Activated CD8-positive, alpha-beta memory T cell treated with anti-CD3 and anti-CD28 coated beads, Interleukin-2, amount 10 ng/mL, durations not matched to agents 7 days and 5 days (primary cell): ENCODE measurements at regions not wholly inside any gene's neighbourhood (a gene's known extent, or its start where the extent isn't known, plus 50 kb on each side); places are given as distances from the start of the nearest gene placed in this dataset.
"Not testable (repeated sequence)": the region's sequence is repeated elsewhere in the genome, so short reads cannot be mapped to it uniquely, and the experiment has no call there.

Experiments used
- ATAC-seq: fragments of 150-1000 bp; cut with Tn5 transposase; one replicate; pipeline ENCODE4 v1.10.0; 2021; ENCODE audit warnings: moderate library complexity
- CTCF ChIA-PET: fragments of 350-600 bp; sonication (Branson Sonifier 250); formaldehyde crosslinking; loops from one replicate; lab custom pipeline; 2021; ENCODE audit warnings: antibody characterized with exemption; lab: Charles Lee
- DNase-seq: peaks from one replicate; pipeline ENCODE4 v3.0.0-alpha.2; 2020
- H3K27ac Mint-ChIP-seq: one replicate; pipeline ENCODE4 v1.8.0; 2021; ENCODE audit warnings: mild to moderate bottlenecking, mixed read lengths
- H3K27me3 Mint-ChIP-seq: one replicate; pipeline ENCODE4 v1.8.0; 2021; ENCODE audit warnings: mixed read lengths
- H3K36me3 Mint-ChIP-seq: one replicate; pipeline ENCODE4 v1.8.0; 2021; ENCODE audit warnings: mild to moderate bottlenecking, mixed read lengths
- H3K4me1 Mint-ChIP-seq: one replicate; pipeline ENCODE4 v1.8.0; 2021; ENCODE audit warnings: mixed read lengths
- H3K4me3 Mint-ChIP-seq: one replicate; pipeline ENCODE4 v1.8.0; 2021; ENCODE audit warnings: mild to moderate bottlenecking, moderate library complexity, mixed read lengths
- H3K9me3 Mint-ChIP-seq: one replicate; pipeline ENCODE4 v1.8.0; 2022; ENCODE audit warnings: low read depth, mixed read lengths

DNA sequence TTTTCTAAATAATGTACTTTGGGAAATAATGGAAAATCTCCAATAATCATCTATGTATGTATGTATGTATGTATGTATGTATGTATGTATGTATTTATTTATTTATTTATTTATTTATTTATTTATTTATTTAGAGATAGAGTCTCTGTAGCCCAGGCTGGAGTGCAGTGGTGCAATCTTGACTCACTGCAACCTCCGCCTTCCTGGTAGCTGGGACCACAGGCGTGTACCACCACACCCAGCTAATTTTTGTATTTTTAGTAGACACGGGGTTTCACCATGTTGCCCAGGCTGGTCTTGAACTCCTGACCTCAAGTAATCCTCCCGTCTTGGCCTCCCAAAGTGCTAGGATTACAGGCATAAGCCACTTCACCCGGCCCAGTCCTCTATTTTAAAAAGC lies 91.5 kb upstream of the NAP1L1 start:
- H3K27me3 Mint-ChIP-seq: peaks cover 32% of the 10 kb centered on the region
- DNase-seq, H3K4me3 Mint-ChIP-seq, H3K9me3 Mint-ChIP-seq, H3K4me1 Mint-ChIP-seq, H3K27ac Mint-ChIP-seq, ATAC-seq, H3K36me3 Mint-ChIP-seq: not testable (repeated sequence)
- CTCF ChIA-PET: interaction anchor here (0.6 kb wide), 2 partner anchors 14 to 130 kb away, joined by 3 read pairs; no protein-coding TSS in a partner anchor

GRCh38 chr12:76173756-76174155 lies 89.3 kb upstream of the NAP1L1 start:
- CTCF ChIA-PET: no interaction called here
- Mint-ChIP-seq H3K9me3 (no peaks in the 10 kb centered on the region), H3K4me1 (no peaks in the 10 kb centered on the region), H3K4me3 (no peak overlapping the region), H3K27ac (no peak overlapping the region), H3K27me3 (peaks cover 42% of the 10 kb centered on the region), H3K36me3 (peaks cover 2% of the 10 kb centered on the region)
- DNase-seq (no peak), ATAC-seq (no peak)

DNA sequence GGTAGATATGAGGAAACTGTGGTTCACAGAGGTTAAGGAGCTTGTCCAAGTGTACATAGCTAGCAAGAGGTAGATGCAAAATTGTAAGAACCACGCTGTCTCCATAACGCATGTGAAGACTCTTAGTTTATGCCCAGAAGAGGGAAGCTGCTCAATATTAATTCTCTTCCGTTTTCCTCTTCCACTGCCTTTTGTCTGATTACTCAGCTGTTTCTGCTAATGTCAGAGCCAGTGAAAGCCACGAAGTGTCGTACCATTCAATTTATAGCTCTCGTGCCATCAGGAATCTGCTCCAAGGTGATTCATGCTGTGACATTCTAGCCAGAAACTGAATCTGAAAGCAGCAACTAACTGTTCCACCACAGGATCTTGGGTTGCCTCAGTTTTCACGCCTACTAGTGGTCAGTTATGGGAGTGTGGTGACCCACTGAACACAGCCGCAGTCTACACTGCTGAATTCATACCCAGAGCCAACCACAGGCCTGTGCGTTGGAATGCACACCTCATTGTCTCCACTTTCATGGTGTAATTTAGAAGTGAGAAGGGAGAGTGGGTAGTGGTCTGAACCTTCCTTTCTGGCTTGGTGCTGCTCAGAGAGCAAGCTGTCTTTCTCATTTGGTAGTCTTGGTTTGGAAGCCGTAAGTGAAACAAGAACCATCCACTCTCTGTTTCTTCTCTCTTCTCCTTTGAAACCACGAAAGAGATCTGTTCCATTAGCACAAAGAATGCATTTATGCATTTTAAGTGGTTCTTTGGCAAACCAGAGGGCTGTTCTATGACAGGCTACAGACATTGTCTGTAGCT lies 74.2 kb upstream of the NAP1L1 start:
- peak; percentile 93 for DNase-seq
- peak overlapping the region; percentile 56 for H3K4me3 Mint-ChIP-seq
- peaks cover 2% of the 10 kb centered on the region for H3K27me3 Mint-ChIP-seq
- peaks cover 3% of the 10 kb centered on the region for H3K36me3 Mint-ChIP-seq
- peaks cover 19% of the 10 kb centered on the region for H3K4me1 Mint-ChIP-seq
- CTCF ChIA-PET: interaction anchor here (0.5 to 3.0 kb wide), 12 partner anchors 12 to 768 kb away, joined by 3 to 11 read pairs (median 3); partner anchors contain the start of genes BBS10 and GLIPR1L2
- H3K27ac Mint-ChIP-seq: peak overlapping the region; percentile 77
- peaks cover 2% of the 10 kb centered on the region for H3K9me3 Mint-ChIP-seq
- ATAC-seq: peak; percentile 95

DNA sequence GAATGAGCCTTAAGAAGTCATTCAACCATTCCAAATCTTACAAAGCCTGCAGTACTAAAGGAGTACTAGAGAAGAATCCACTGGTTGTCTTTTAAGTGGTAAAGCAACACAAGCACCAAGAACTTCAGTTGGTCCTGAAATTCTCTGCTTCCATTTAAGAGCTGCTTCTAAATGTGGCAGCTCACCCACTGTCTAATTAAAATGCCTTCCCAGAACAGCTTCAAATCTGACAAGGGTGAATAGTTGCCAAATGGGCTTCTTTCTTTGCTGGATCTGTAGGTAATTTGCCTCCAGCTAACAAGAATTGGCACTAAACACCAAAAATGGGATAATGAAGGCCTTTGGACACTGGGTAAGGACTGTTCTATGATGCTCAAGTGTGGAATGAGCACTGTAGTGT lies 72.2 kb upstream of the NAP1L1 start:
- Mint-ChIP-seq H3K9me3 (no peaks in the 10 kb centered on the region), H3K4me1 (peaks cover 25% of the 10 kb centered on the region), H3K27me3 (peaks cover 2% of the 10 kb centered on the region), H3K27ac (no peak overlapping the region), H3K36me3 (peaks cover 3% of the 10 kb centered on the region), H3K4me3 (no peak overlapping the region)
- CTCF ChIA-PET: interaction anchor here (1.3 kb wide), 2 partner anchors 12 to 822 kb away, joined by 3 read pairs; no protein-coding TSS in a partner anchor
- DNase-seq (no peak), ATAC-seq (no peak)

DNA sequence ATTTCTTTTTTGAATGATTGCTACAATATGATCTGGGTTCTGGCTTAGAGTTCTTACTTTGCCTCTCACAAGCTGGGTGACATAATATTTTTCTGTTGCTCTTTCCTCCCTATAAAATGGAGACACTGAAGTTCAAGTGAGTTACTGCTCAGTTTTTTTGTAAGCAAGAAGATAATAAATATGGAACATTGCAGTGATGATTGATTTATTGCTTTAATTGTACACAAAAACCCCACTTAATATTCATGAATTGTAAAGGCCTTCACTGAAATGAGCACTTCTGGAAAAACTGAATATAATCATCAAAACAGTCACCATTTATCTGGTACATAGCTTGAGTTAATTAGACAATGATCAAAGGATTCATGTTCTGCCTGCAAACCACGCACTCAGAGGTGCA lies 71.8 kb upstream of the NAP1L1 start:
- peaks cover 27% of the 10 kb centered on the region for H3K4me1 Mint-ChIP-seq
- H3K27ac Mint-ChIP-seq: no peak overlapping the region
- no peaks in the 10 kb centered on the region for H3K27me3 Mint-ChIP-seq
- DNase-seq: no peak
- H3K4me3 Mint-ChIP-seq: no peak overlapping the region
- H3K36me3 Mint-ChIP-seq: peaks cover 3% of the 10 kb centered on the region
- CTCF ChIA-PET: interaction anchor here (1.3 kb wide), 2 partner anchors 12 to 821 kb away, joined by 3 read pairs; no protein-coding TSS in a partner anchor
- ATAC-seq: no peak
- no peaks in the 10 kb centered on the region for H3K9me3 Mint-ChIP-seq

DNA sequence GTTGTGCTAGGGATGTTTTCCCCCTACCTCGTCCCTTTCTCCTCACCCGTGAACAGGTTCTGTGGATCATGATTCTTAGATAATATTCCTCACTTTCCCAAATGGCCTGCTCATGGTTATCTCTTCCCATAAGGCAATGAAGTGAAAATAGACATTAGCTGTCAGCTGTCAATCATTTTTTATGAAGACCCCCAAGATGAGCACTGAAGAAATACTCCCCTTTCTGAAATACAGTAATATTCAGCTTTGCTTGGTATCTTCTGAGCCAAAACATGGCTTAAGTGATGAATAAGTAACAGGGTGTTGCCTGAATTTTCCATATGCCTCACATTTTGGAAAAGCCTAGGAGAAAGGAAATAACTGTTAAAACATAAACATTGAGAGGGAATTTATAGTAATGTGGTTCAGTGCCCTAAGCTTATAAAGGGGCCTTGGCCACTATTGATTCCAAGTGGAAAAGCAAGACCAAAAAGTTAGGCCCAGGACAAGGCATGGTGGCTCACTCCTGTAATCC lies 70.7 kb upstream of the NAP1L1 start:
- no peak overlapping the region for H3K4me3 Mint-ChIP-seq
- ATAC-seq: no peak
- peaks cover 3% of the 10 kb centered on the region for H3K36me3 Mint-ChIP-seq
- H3K27me3 Mint-ChIP-seq: no peaks in the 10 kb centered on the region
- DNase-seq: no peak
- no peaks in the 10 kb centered on the region for H3K9me3 Mint-ChIP-seq
- H3K27ac Mint-ChIP-seq: no peak overlapping the region
- CTCF ChIA-PET: no interaction called here
- peaks cover 27% of the 10 kb centered on the region for H3K4me1 Mint-ChIP-seq

DNA sequence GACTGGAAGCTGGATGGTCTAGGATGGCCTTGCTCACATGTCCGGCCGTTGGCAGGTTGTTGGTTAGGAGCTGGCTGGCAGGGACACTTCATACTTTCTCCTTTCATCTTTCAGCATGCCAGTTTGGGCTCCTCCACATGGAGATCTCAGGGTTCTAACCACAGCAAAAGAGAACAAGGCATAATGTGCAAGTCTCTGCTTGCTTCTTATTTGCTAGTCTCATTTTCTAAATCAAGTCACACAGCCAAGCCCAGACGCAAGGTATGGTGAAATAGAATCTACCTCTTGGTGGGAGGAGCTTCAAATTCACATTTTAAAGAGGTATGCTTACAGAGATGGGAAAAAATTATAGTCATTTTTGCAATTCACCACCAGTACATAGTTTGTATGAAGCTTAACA lies 69.1 kb upstream of the NAP1L1 start:
- Mint-ChIP-seq H3K9me3 (no peaks in the 10 kb centered on the region), H3K27ac (no peak overlapping the region), H3K36me3 (peaks cover 2% of the 10 kb centered on the region), H3K4me3 (no peak overlapping the region), H3K27me3 (peaks cover 3% of the 10 kb centered on the region), H3K4me1 (peaks cover 14% of the 10 kb centered on the region)
- CTCF ChIA-PET: interaction anchor here (1.1 kb wide), 1 partner anchor 16 kb away, joined by 3 read pairs; no protein-coding TSS in a partner anchor
- ATAC-seq (no peak), DNase-seq (no peak)

- no peak for DNase-seq
Measured at GRCh38 chr12:76152181-76152807, 67.8 kb upstream of the NAP1L1 start.

DNA sequence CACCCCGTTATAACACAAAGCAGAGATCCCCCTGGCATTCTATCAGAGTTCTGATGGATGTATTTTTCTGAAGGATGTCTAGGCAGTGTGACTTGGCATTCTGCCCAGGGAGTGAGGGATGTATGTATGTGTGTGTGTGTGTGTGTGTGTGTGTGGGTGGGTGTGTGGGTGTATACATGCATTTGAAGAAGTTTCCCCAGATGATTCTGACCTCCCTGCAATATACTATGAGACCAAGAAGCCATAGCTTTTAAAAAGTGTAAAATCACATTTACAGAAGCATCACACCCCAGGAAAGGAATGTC lies 59.7 kb upstream of the NAP1L1 start:
- no peak overlapping the region for H3K27ac Mint-ChIP-seq
- CTCF ChIA-PET: interaction anchor here (0.6 to 2.3 kb wide), 4 partner anchors 12 to 458 kb away, joined by 3 to 11 read pairs (median 3); no protein-coding TSS in a partner anchor
- ATAC-seq: peak; percentile 30
- H3K9me3 Mint-ChIP-seq: no peaks in the 10 kb centered on the region
- H3K27me3 Mint-ChIP-seq: peaks cover under 1% of the 10 kb centered on the region
- H3K36me3 Mint-ChIP-seq: peaks cover 1% of the 10 kb centered on the region
- H3K4me3 Mint-ChIP-seq: no peak overlapping the region
- H3K4me1 Mint-ChIP-seq: peaks cover 19% of the 10 kb centered on the region
- DNase-seq: no peak

More at GRCh38 chr12:76152181-76152807, 67.8 kb upstream of the NAP1L1 start:
- Mint-ChIP-seq H3K27me3 (peaks cover 3% of the 10 kb centered on the region), H3K36me3 (peaks cover 3% of the 10 kb centered on the region), H3K4me3 (no peak overlapping the region), H3K27ac (no peak overlapping the region), H3K9me3 (no peaks in the 10 kb centered on the region), H3K4me1 (peaks cover 8% of the 10 kb centered on the region)
- CTCF ChIA-PET: interaction anchor here (1.0 kb wide), 1 partner anchor 67 kb away, joined by 3 read pairs; no protein-coding TSS in a partner anchor
- ATAC-seq: no peak

- peak; percentile 76 for ATAC-seq
- H3K4me1 Mint-ChIP-seq: peaks cover 19% of the 10 kb centered on the region
- no peak overlapping the region for H3K27ac Mint-ChIP-seq
- CTCF ChIA-PET: interaction anchor here (0.6 to 2.3 kb wide), 4 partner anchors 13 to 459 kb away, joined by 3 to 11 read pairs (median 3); no protein-coding TSS in a partner anchor
- peak; percentile 58 for DNase-seq
- no peak overlapping the region for H3K4me3 Mint-ChIP-seq
- H3K9me3 Mint-ChIP-seq: no peaks in the 10 kb centered on the region
- no peaks in the 10 kb centered on the region for H3K27me3 Mint-ChIP-seq
- peaks cover 1% of the 10 kb centered on the region for H3K36me3 Mint-ChIP-seq
Measured at GRCh38 chr12:76143343-76144244, 59.1 kb upstream of the NAP1L1 start.

DNA sequence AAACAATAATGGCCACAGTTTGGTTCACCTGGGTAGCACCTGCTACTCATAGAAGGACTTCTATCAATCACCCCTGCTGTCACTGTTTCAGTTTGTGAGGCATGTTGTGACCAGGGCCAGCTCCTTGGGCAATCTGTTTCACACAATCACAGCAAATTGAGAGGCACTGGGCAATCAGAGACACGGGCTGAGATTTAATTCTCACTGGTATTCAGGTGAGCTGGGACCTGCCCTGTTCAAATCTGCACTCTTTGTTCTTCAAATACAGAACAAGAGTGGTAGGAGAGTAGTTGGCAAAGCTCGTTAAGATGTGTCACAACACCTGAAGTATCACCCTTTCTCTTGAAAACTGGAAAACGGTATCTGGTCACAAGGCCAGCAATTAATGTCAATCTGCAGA lies 57.8 kb upstream of the NAP1L1 start:
- Mint-ChIP-seq H3K27me3 (no peaks in the 10 kb centered on the region), H3K9me3 (no peaks in the 10 kb centered on the region), H3K4me1 (peaks cover 19% of the 10 kb centered on the region), H3K27ac (no peak overlapping the region), H3K36me3 (no peaks in the 10 kb centered on the region), H3K4me3 (no peak overlapping the region)
- CTCF ChIA-PET: no interaction called here
- DNase-seq: no peak
- no peak for ATAC-seq

DNA sequence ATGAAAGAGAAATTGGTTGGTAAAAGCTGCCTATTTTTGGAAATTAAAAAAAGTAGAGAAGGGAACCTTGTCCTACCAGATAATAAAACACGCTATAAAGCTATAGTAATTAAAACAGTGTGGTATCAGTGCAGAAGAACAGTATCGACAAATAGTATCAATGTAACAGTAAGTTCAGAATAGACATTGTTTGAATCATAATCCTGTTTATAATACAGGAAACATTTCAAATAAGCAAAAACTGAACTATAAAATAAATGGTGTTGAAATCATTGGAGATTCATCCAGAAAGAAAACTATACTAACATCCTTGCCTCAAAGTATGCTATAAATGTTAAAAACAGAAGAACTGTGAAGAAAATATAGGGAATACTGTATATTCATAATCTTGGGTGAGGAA lies 54.2 kb upstream of the NAP1L1 start:
- no peak overlapping the region for H3K27ac Mint-ChIP-seq
- no peaks in the 10 kb centered on the region for H3K27me3 Mint-ChIP-seq
- no peak for DNase-seq
- no peaks in the 10 kb centered on the region for H3K36me3 Mint-ChIP-seq
- H3K4me3 Mint-ChIP-seq: no peak overlapping the region
- H3K9me3 Mint-ChIP-seq: no peaks in the 10 kb centered on the region
- ATAC-seq: no peak
- CTCF ChIA-PET: no interaction called here
- peaks cover 11% of the 10 kb centered on the region for H3K4me1 Mint-ChIP-seq

- ATAC-seq: no peak
- Mint-ChIP-seq H3K27me3 (no peaks in the 10 kb centered on the region), H3K4me3 (no peak overlapping the region), H3K4me1 (peaks cover 3% of the 10 kb centered on the region), H3K9me3 (no peaks in the 10 kb centered on the region), H3K27ac (no peak overlapping the region), H3K36me3 (no peaks in the 10 kb centered on the region)
- no peak for DNase-seq
- CTCF ChIA-PET: interaction anchor here (0.6 kb wide), 1 partner anchor 34 kb away, joined by 4 read pairs; no protein-coding TSS in a partner anchor
Measured at GRCh38 chr12:76137606-76138005, 53.1 kb upstream of the NAP1L1 start.
